Fibroblast of upper back skin (primary cell): ENCODE measurements at regions not wholly inside any gene's neighbourhood (a gene's known extent, or its start where the extent isn't known, plus 50 kb on each side); places are given as distances from the start of the nearest gene placed in this dataset.
"Not testable (repeated sequence)": the region's sequence is repeated elsewhere in the genome, so short reads cannot be mapped to it uniquely, and the experiment has no call there.

Experiments
- DNase-seq: peaks from one replicate; pipeline ENCODE4 v3.0.0-alpha.2; 2013

DNA sequence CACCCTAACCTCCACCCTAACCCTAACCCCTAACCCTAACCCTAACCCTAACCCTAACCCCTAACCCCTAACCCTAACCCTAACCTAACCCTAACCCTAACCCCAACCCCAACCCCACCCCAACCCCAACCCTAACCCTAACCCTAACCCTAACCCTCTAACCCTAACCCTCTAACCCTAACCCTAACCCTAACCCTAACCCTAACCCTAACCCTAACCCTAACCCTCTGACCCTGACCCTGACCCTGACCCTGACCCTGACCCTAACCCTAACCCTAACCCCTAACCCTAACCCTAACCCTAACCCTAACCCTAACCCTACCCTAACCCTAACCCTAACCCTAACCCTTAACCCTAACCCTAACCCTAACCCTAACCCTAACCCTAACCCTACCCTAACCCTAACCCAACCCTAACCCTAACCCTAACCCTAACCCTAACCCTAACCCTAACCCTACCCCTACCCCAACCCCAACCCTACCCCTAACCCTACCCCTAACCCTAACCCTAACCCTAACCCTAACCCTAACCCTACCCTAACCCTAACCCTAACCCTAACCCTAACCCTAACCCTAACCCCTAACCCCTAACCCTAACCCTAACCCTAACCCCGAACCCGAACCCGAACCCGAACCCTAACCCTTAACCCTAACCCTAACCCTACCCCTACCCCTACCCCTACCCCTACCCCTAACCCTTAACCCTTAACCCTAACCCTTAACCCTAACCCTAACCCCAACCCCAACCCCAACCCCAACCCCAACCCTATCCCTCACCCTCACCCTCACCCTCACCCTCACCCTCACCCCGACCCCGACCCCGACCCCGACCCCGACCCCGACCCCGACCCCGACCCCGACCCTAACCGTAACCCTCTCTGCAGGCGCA is 186.2 kb upstream of the CHL1 start:
- DNase-seq, result not testable (repeated sequence)

- DNase-seq, result peak; percentile 1
Measured at GRCh38 chr3:11734-12133, 184.8 kb upstream of the CHL1 start.

DNA sequence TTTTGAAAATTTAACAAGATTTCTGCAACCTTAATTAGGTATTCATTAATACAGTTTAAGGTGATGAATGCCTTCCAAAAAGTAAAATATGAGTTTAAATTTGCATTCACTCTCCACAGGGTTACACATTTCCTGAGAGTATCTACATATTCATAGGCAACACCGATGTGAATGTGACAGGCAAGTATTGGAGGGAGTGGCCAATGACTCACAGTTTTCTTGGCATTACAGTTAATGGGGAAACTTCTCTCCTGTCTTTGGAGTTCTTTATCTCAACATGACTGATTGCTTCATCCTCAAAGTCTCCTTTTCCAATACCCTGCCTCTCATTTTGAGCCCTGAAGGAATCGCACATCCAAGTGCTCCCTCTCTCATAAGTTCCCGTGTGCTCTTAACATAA is 181.9 kb upstream of the CHL1 start:
- no peak for DNase-seq

DNA sequence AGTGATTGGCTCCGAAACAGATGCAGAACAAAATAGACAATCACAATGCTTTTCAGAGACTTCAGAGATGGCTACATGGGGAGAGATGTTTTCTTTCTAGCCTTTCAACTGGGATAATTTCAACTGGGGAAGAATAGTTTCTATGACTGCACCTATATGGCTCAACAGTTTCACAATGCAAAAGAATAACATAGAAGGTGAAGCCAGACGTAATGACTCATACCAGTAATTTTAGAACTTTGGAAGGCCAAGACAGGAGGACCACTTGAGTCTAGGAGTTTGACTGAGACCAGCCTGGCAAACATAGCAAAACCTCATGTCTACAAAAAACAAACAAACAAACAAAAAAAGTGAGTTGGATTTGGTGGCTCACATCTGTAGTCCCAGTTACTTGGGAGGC is 180.2 kb upstream of the CHL1 start:
- DNase-seq, result no peak

GRCh38 chr3:20421-20820 is 176.1 kb upstream of the CHL1 start:
- peak; percentile 1 for DNase-seq

DNA sequence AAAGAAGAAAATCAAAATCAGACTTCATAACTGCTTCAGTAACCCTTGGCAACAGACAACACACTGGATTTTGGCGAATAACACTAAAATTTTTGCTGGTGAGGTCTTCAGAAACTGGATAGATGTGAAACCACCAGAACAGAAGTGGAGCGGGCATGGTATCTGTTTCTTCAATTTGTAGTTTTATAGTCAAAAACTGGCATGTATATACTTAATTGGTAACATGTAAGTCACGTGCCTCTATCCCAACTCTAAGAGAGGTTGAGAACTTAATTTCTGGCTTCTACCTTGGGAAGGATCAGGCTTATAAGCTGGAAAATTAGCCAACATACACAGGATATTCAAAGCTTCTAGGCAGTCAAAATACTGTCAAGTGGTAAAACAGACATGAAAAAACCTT is 172.6 kb upstream of the CHL1 start:
- DNase-seq, result no peak

DNA sequence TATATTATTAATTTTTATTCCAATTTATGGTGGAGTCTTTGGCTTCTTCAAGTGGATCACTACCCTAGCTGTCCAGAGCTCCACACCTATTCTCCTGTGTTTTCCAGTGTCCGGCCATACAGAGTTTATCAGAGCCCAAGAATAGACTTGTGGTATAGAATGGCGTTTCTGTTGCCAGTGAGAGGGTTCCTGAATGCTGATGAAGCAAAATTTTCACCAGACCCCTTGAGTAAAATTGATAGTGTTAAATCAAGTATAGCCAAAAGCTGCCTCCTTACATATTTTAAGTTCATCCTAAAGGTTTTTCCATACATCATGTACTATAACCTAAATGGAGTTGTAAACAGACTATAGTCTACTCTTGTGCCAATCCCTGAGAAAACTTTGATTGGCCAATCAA is 171.5 kb upstream of the CHL1 start:
- DNase-seq, result no peak

GRCh38 chr3:35985-36384 is 160.6 kb upstream of the CHL1 start:
- not testable (repeated sequence) for DNase-seq

DNA sequence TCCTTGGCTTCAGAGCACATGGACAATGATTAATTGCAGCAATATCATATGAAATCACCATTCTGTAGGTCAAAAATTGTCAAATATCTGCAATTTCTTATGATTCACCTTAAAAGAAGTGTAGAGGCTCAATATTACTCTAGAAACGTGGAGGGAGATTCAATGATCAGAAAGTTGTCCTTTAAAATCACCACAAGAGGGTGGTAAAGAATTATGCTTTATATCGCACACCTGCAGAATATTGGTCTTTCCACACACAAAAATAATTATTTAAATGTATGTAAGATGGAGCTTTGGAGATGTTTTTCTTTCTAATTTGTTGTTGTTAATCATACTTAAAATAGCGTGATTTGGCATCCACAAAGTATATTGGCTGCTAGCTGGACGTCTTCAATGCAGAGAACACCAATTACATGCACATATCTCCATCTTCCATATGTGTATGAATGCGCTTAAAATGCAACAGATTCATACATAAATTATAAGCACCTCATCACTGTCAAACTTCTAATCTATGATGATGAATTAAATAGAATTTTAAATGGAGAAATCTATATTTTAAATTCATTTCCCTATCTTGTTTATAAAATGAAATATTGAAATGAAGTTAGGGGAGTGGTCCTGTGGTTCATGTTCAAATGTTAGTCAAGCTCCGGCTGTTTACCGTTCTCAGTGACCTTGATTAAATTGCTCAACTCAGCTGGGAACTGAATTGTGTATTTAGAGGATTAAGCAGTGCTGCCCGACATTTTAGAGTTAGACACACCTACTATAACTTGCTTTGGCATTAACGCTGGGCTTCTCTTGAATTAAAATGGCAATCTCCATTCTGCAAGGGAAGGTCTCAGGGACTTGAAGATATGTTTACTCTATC is 153.5 kb upstream of the CHL1 start:
- not testable (repeated sequence) for DNase-seq

DNA sequence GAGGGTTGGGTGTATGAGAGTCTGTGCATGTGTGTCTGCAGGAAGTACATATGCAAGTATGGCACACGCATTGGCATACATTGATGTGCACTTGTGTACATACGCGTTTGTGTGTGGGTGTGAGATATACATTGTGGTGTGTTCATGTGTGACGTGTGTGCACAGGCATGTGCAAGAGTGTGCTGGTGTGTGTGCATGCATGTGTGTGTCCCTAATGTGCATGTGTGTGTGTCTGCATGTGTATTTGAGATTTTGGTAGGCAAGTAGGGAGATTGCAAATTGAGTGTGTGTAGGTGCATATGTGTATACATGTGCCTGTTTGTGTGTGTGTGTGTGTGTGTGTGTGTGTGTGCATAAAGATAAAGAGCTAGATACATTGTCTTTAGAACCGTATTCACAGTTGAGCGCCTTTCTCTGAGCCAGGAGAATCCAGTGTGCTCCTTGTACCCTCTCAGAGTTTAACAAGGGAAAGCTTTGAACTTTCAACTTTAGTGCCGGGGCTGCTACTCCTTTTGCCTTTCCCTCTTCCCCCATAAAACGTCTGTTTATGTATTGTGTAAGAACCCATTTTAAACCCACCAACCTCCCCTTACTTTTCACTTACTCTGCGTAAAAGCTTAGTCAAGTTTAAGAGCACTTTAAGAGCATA is 152.4 kb upstream of the CHL1 start:
- no peak for DNase-seq

DNA sequence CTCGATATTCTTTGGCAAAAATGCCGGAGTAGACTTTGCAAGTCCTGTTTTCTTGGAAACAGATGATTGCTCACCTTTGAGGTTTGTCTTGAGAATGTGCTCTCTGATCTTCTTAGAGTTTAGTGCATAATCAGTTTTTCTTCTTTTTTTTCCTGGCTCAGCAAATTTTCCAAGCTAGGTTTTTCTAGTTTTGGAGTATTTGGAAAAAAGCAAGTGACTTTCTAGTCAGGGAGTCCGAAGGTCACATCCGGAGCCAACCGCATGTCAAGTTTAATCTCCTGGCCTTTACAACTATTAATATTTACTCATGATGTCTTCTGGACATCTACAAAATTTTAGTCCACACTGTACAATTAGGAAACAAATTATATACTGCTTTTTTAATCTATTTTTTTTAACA is 151.6 kb upstream of the CHL1 start:
- not testable (repeated sequence) for DNase-seq

DNA sequence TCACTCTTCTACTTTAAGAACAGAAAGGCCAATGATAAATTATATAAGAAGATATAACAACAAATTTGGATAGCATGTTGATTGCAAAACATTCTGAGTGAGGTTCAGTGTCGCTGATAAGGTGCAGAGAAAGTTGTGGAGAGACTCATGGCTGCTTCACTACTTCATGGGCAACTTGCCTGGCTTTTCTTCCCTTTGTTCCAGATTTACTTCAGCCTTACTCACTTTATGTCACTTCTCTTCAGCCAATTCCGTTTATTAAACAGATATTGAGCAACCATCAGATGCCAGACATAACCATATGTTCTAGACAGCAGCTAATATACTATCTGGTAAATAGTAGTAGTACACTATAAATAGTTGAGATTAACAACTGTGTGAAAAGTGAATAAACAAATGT is 150.0 kb upstream of the CHL1 start:
- DNase-seq, result no peak

- DNase-seq, result not testable (repeated sequence)
Measured at GRCh38 chr3:53441-53840, 143.1 kb upstream of the CHL1 start.

DNA sequence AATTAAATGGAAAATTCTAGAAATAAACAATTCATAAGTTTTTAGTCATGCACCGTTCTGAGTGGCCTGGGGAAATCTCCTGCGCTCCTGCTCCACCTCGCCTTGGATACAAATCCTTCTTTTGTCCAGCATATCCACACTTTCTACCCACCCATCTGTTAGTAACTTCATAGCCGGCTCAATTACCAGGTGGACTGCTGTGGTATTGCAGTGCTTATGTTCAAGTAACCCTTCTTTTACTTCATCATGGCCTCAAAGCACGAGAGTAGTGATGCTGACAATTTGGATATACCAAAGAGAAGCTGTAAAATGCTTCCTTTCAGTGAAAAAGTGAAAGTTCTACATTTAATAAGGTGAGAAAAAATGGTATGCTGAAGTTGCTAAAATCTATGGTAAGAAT is 142.3 kb upstream of the CHL1 start:
- no peak for DNase-seq

- no peak for DNase-seq
Measured at GRCh38 chr3:56672-57071, 139.9 kb upstream of the CHL1 start.

GRCh38 chr3:59854-60253 is 136.7 kb upstream of the CHL1 start:
- DNase-seq, result no peak

- DNase-seq, result no peak
Measured at GRCh38 chr3:63095-63765, 133.3 kb upstream of the CHL1 start.

GRCh38 chr3:69690-70089 is 126.9 kb upstream of the CHL1 start:
- DNase-seq, result no peak

GRCh38 chr3:72776-73175 is 123.8 kb upstream of the CHL1 start:
- DNase-seq, result no peak

DNA sequence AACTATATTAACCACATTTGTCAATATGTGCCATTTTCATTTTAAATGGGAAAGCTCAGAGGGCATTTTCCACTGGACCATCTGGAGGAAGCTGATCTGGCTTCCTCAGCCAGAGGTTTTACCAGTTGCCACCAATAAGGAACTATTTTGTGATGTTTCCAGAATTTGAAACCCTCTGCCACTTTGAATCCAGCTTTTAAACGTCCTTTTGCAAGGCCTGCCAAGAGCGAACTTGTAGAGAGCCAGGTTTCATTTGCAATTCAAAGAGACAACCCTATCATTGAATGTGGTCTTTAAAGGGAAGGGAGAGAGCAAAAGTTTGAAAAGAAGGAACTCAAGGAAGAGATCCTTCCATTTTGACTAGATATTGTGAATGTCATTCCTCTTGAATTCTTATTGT is 123.3 kb upstream of the CHL1 start:
- no peak for DNase-seq

GRCh38 chr3:74676-75243 is 121.8 kb upstream of the CHL1 start:
- no peak for DNase-seq

DNA sequence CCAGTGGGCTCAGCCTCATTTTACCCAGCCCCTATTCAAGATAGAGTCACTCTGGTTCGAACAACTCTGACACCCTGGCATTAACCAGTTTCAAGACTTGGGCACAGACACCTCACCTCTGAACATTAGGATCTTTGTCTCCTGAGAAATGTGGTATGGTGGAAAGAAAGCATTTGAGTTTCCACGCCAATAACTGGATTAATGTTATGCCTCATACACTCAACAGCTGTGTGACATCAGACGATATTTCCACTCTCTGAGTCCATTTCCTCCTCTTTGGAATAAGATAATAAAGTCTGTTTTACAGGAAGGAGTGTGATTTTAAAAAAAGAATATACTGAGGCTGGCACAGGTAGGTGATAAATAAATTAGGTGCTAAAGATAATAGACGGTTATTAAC is 121.3 kb upstream of the CHL1 start:
- DNase-seq, result no peak

DNA sequence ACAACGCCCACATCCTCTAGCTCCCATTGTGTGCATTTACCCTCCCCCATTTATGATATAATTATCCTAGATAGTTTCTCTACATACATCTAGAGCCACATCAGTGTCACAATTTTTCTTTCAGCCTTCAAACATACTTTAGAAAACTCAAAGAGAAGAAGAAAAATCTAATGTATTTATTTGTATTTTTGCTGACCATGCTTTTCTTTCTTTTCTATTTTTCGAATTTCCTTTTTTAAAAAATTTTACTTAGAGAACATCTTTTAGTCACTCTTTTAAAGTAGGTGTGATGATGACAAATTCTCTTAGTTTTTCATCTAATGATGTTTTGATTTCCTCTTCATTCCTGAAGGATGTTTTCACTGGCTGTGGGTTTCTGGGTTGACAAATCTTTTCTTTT is 117.0 kb upstream of the CHL1 start:
- no peak for DNase-seq
